Right lobe of liver (tissue), 4 donors: ENCODE measurements at regions not wholly inside any gene's neighbourhood (a gene's known extent, or its start where the extent isn't known, plus 50 kb on each side); places are given as distances from the start of the nearest gene placed in this dataset.

Source experiments
- POLR2A ChIP-seq: fragments of 450-650 bp; IDR thresholded peaks from one replicate; pipeline ENCODE4 v1.6.1; 2017; ENCODE audit warnings: antibody characterized with exemption, mild to moderate bottlenecking
- TF ChIP-seq, protein P1 (sequence below), 4 donors: fragments of 200-600 bp in 3 of 4; fragments of 450-650 bp in 1 of 4; IDR thresholded peaks; one replicate each; pipeline versions ENCODE4 v1.5.1 to v1.8.0; 2016 to 2022; ENCODE audit warnings: antibody characterized with exemption in 4 of 4, mild to moderate bottlenecking in 2 of 4
- donor health status: DM: no; HTN: no; CAD: no.
- donor health status: DM: no; HTN: no; CAD: no.
- donor health status: DM: no; HTN: yes; CAD: no.

DNA sequence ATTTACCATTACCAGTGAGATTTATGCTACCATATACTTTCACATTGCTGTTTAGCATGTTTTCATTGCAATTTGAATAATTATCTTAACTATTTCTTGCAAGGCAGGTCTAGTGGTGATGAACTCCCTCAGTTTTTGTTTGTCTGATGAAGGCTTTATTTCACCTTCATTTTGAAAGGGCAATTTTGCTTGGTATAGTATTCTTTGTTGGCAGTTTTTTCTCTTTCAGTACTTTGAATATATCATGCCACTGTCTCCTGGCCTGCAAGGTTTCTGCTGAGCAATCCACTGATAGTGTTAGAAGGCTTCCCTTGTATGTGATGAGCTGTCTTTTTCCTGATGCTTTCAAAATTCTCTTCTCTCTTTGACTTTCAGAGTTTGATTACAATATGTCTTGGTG is 188.0 kb downstream of the MARCHF11 start:
- TF ChIP-seq, protein P1, sequence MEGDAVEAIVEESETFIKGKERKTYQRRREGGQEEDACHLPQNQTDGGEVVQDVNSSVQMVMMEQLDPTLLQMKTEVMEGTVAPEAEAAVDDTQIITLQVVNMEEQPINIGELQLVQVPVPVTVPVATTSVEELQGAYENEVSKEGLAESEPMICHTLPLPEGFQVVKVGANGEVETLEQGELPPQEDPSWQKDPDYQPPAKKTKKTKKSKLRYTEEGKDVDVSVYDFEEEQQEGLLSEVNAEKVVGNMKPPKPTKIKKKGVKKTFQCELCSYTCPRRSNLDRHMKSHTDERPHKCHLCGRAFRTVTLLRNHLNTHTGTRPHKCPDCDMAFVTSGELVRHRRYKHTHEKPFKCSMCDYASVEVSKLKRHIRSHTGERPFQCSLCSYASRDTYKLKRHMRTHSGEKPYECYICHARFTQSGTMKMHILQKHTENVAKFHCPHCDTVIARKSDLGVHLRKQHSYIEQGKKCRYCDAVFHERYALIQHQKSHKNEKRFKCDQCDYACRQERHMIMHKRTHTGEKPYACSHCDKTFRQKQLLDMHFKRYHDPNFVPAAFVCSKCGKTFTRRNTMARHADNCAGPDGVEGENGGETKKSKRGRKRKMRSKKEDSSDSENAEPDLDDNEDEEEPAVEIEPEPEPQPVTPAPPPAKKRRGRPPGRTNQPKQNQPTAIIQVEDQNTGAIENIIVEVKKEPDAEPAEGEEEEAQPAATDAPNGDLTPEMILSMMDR (IDR thresholded peaks at IDR 0.05): no peak
- no peak for TF ChIP-seq POLR2A
